SK-N-SH (cell line): ENCODE measurements at regions not wholly inside any gene's neighbourhood (a gene's known extent, or its start where the extent isn't known, plus 50 kb on each side); places are given as distances from the start of the nearest gene placed in this dataset.

Experiments used
- CTCF ChIA-PET: fragments of 300-600, 350-600 bp; formaldehyde crosslinking; extraction: SDS; loops from one replicate; lab custom pipeline; 2021; lab: Yijun Ruan, JAX
- POLR2A ChIA-PET: fragments of 350-600 bp; sonication (Branson Sonifier 250); formaldehyde crosslinking; extraction: SDS; loops from one replicate; lab custom pipeline; 2020; ENCODE audit warnings: antibody characterized with exemption, inconsistent platforms; lab: Yijun Ruan, JAX
- DNase-seq: peaks from one replicate; pipeline ENCODE4 v3.0.0; 2012
- H2AFZ ChIP-seq: fragments of 200-600 bp; sonication (generic); 2 replicates; pipeline ENCODE4 v1.8.1; 2016; ENCODE audit warnings: antibody characterized with exemption, mild to moderate bottlenecking, low read depth
- H3F3A ChIP-seq: fragments of 200-600 bp; sonication (generic); replicated peaks from 2 replicates; pipeline ENCODE3; 2016; ENCODE audit warnings: antibody characterized with exemption, mild to moderate bottlenecking; ENCODE audit not compliant: insufficient read depth
- H3K27ac ChIP-seq, 2 experiments: fragments of 200-500 bp in 1 of 2; fragments of 200-600 bp in 1 of 2; sonication (Bioruptor generic) in 1 of 2; sonication (generic), shearing (Covaris generic) in 1 of 2; 2 replicates each; pipeline versions ENCODE4 v1.5.1 to v1.6.1; 2014 to 2016; ENCODE audit warnings: low read depth in 2 of 2, inconsistent platforms in 1 of 2, low read length in 1 of 2, mild to moderate bottlenecking in 1 of 2, mixed read lengths in 1 of 2
- H3K27me3 ChIP-seq: fragments of 200-600 bp; sonication (generic), shearing (Covaris generic); 2 replicates; pipeline ENCODE4 v1.6.1; 2016; ENCODE audit warnings: mixed run types; ENCODE audit not compliant: insufficient read depth
- H3K36me3 ChIP-seq, 2 experiments: fragments of 200-500 bp in 1 of 2; fragments of 200-600 bp in 1 of 2; sonication (Bioruptor generic) in 1 of 2; sonication (generic) in 1 of 2; replicated peaks in 1 of 2; 2 replicates each; pipeline versions ENCODE3 to v1.5.1; 2014 to 2016; ENCODE audit warnings: low read length in 1 of 2, mild to moderate bottlenecking in 1 of 2; ENCODE audit not compliant: insufficient read depth in 2 of 2, control insufficient read depth in 1 of 2
- H3K4me1 ChIP-seq, 2 experiments: fragments of 200-500 bp in 1 of 2; fragments of 200-600 bp in 1 of 2; sonication (Bioruptor generic) in 1 of 2; sonication (generic), shearing (Covaris generic) in 1 of 2; 2 replicates each; pipeline versions ENCODE4 v1.5.1 to v1.6.1; 2014 to 2016; ENCODE audit warnings: low read depth in 1 of 2, low read length in 1 of 2, mixed run types in 1 of 2; ENCODE audit not compliant: insufficient read depth in 2 of 2, control insufficient read depth in 1 of 2
- H3K4me2 ChIP-seq: fragments of 200-600 bp; sonication (generic), shearing (Covaris generic); 2 replicates; pipeline ENCODE4 v1.6.1; 2017; ENCODE audit warnings: mixed run types
- H3K4me3 ChIP-seq, 2 experiments: fragments of 200-500 bp in 1 of 2; fragments of 200-600 bp in 1 of 2; sonication (Bioruptor generic) in 1 of 2; sonication (generic), shearing (Covaris generic) in 1 of 2; 2 replicates each; pipeline versions ENCODE4 v1.5.1 to v1.8.1; 2014 to 2016; ENCODE audit warnings: low read depth in 2 of 2, inconsistent platforms in 1 of 2, low read length in 1 of 2, mild to moderate bottlenecking in 1 of 2, mixed read lengths in 1 of 2, moderate library complexity in 1 of 2
- H3K79me2 ChIP-seq: fragments of 200-600 bp; sonication (generic); 2 replicates; pipeline ENCODE4 v1.8.1; 2017; ENCODE audit warnings: mild to moderate bottlenecking; ENCODE audit not compliant: insufficient read depth
- H3K9ac ChIP-seq: fragments of 200-600 bp; sonication (generic); 2 replicates; pipeline ENCODE4 v1.6.1; 2017; ENCODE audit warnings: mixed run types
- H3K9me2 ChIP-seq: fragments of 200-600 bp; sonication (generic); 2 replicates; pipeline ENCODE4 v1.6.1; 2017; ENCODE audit warnings: mixed run types
- H3K9me3 ChIP-seq: fragments of 200-600 bp; sonication (generic); 2 replicates; pipeline ENCODE4 v1.6.1; 2017; ENCODE audit warnings: mixed run types, mild to moderate bottlenecking, moderate library complexity
- H4K20me1 ChIP-seq: fragments of 200-600 bp; sonication (generic); 2 replicates; pipeline ENCODE4 v1.6.1; 2017; ENCODE audit warnings: mild to moderate bottlenecking, mixed run types; ENCODE audit not compliant: insufficient read depth
- EP300 ChIP-seq, 2 experiments: IDR thresholded peaks; 2 replicates each; pipeline versions ENCODE4 v1.4.0 to v1.6.1; 2012; ENCODE audit warnings: borderline replicate concordance in 1 of 2, low read depth in 1 of 2, low read length in 1 of 2
- FOSL2 ChIP-seq: IDR thresholded peaks from 2 replicates; pipeline ENCODE4 v1.4.0; 2012; ENCODE audit warnings: low read depth, mild to moderate bottlenecking, moderate library complexity, borderline replicate concordance
- FOXM1 ChIP-seq: IDR thresholded peaks from 2 replicates; pipeline ENCODE4 v1.4.0; 2012; ENCODE audit warnings: low read depth, mild to moderate bottlenecking
- GATA2 ChIP-seq: sonication (generic); formaldehyde crosslinking; IDR thresholded peaks from 2 replicates; pipeline ENCODE4 v1.5.0; 2020; ENCODE audit warnings: mild to moderate bottlenecking, missing genetic modification reagents
- MEF2A ChIP-seq: IDR thresholded peaks from 2 replicates; pipeline ENCODE4 v1.4.0; 2012; ENCODE audit warnings: low read depth, borderline replicate concordance
- MXI1 ChIP-seq: IDR thresholded peaks from 2 replicates; pipeline ENCODE4 v1.6.1; 2012; ENCODE audit warnings: mild to moderate bottlenecking, low read depth, low read length, improper control_type of control experiment
- NRF1 ChIP-seq: IDR thresholded peaks from 2 replicates; pipeline ENCODE4 v1.6.1; 2012; ENCODE audit warnings: low read depth, mild to moderate bottlenecking, low read length
- RAD21 ChIP-seq: IDR thresholded peaks from 2 replicates; pipeline ENCODE4 v1.6.1; 2012; ENCODE audit warnings: mild to moderate bottlenecking, low read length
- RCOR1 ChIP-seq: fragments of 150-350 bp; IDR thresholded peaks from 2 replicates; pipeline ENCODE4 v1.6.1; 2017; ENCODE audit warnings: antibody characterized with exemption, low read length
- SIN3A ChIP-seq: IDR thresholded peaks from 2 replicates; pipeline ENCODE4 v1.6.1; 2012; ENCODE audit warnings: low read depth, mild to moderate bottlenecking, low read length, moderate library complexity, borderline replicate concordance
- TAF1 ChIP-seq: IDR thresholded peaks from 2 replicates; pipeline ENCODE4 v1.6.1; 2012; ENCODE audit warnings: low read depth, mild to moderate bottlenecking, low read length, moderate library complexity, borderline replicate concordance
- TEAD4 ChIP-seq: IDR thresholded peaks from 2 replicates; pipeline ENCODE4 v1.4.0; 2012; ENCODE audit warnings: mild to moderate bottlenecking, borderline replicate concordance; ENCODE audit not compliant: insufficient read depth
- WGBS: methylation state at CpG from one replicate; pipeline ENCODE4 v1.1.6; 2017; ENCODE audit warnings: low lambda C conversion rate; 5-methylcytosine and 5-hydroxymethylcytosine counted together
- TF ChIP-seq, protein P1 (sequence below): fragments of 200-600 bp; sonication (generic); IDR thresholded peaks from 2 replicates; pipeline ENCODE4 v1.6.1; 2017; ENCODE audit warnings: antibody characterized with exemption, mild to moderate bottlenecking, moderate library complexity
- TF ChIP-seq, protein P2 (sequence below): IDR thresholded peaks from 2 replicates; pipeline ENCODE4 v1.4.0; 2012; ENCODE audit warnings: low read depth, borderline replicate concordance
- TF ChIP-seq, protein P3 (sequence below): fragments of 150-350 bp; IDR thresholded peaks from 2 replicates; pipeline ENCODE4 v1.6.1; 2016; ENCODE audit warnings: mild to moderate bottlenecking, low read depth, low read length

DNA sequence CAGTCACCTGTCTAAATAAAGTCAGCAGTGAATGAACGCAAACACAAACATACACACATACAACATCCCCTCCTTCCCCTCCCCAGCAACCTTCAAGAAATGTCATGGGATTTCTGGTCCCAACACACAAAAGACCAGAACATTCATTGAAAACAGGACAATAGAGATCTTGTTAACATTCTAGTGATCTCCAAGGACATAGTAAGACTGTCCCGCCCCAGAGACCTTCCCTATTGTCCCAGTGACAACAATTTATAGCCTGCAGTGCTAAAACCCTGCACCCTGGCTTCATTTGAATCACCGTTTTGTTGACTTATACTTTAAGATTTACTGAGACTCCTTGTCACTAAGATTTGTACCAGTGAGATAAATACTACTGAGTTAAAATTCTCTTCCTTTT is 143.9 kb upstream of the NOX3 start (continued):
- TF ChIP-seq, protein P1, sequence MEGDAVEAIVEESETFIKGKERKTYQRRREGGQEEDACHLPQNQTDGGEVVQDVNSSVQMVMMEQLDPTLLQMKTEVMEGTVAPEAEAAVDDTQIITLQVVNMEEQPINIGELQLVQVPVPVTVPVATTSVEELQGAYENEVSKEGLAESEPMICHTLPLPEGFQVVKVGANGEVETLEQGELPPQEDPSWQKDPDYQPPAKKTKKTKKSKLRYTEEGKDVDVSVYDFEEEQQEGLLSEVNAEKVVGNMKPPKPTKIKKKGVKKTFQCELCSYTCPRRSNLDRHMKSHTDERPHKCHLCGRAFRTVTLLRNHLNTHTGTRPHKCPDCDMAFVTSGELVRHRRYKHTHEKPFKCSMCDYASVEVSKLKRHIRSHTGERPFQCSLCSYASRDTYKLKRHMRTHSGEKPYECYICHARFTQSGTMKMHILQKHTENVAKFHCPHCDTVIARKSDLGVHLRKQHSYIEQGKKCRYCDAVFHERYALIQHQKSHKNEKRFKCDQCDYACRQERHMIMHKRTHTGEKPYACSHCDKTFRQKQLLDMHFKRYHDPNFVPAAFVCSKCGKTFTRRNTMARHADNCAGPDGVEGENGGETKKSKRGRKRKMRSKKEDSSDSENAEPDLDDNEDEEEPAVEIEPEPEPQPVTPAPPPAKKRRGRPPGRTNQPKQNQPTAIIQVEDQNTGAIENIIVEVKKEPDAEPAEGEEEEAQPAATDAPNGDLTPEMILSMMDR: no peak
- TF ChIP-seq MXI1: no peak
- TF ChIP-seq, protein P2, sequence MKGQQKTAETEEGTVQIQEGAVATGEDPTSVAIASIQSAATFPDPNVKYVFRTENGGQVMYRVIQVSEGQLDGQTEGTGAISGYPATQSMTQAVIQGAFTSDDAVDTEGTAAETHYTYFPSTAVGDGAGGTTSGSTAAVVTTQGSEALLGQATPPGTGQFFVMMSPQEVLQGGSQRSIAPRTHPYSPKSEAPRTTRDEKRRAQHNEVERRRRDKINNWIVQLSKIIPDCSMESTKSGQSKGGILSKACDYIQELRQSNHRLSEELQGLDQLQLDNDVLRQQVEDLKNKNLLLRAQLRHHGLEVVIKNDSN: no peak
- TF ChIP-seq MEF2A: no peak
- TF ChIP-seq TEAD4: no peak
- no peak for TF ChIP-seq RAD21
- no peak for TF ChIP-seq EP300 (IDR thresholded peaks at IDR 0.05; ENCODE audit: borderline replicate concordance in 1 of 2, low read depth in 1 of 2, low read length in 1 of 2)

DNA sequence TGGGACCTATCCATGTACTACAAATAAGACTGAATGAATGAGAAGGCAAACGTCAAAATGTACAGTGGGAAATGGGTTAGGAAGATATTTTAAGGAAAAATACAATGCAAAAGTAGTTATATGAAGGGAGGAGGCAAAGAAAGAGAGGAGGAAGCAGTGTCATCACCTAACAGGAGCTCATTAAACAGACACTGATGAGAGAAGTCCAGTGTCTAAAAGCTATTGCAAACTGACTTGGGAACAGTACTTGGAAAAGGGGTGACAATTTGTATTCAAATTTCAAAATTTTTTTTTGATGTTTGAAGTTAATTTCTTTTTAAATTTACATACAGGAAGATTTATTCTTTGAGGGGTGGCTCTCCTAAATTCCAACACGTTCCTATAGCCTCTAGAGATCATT is 143.5 kb upstream of the NOX3 start:
- H3K4me3 ChIP-seq: no peak overlapping the region
- H4K20me1 ChIP-seq: no peaks in the 10 kb centered on the region
- no peak overlapping the region for H3K27ac ChIP-seq
- no peaks in the 10 kb centered on the region for H3K9me3 ChIP-seq
- no peaks in the 10 kb centered on the region for H3K9me2 ChIP-seq
- DNase-seq: no peak
- H3K4me1 ChIP-seq: no peaks in the 10 kb centered on the region
- no peak for TF ChIP-seq SIN3A
- no peak for TF ChIP-seq MEF2A
- TF ChIP-seq FOSL2: no peak
- TF ChIP-seq GATA2 (CRISPR knock-in tag): no peak
- TF ChIP-seq FOXM1: no peak
- TF ChIP-seq RCOR1: no peak
- TF ChIP-seq, protein P3, sequence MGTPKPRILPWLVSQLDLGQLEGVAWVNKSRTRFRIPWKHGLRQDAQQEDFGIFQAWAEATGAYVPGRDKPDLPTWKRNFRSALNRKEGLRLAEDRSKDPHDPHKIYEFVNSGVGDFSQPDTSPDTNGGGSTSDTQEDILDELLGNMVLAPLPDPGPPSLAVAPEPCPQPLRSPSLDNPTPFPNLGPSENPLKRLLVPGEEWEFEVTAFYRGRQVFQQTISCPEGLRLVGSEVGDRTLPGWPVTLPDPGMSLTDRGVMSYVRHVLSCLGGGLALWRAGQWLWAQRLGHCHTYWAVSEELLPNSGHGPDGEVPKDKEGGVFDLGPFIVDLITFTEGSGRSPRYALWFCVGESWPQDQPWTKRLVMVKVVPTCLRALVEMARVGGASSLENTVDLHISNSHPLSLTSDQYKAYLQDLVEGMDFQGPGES: no peak
- H3K9ac ChIP-seq: no peak overlapping the region
- ChIA-PET CTCF (no interaction called here), POLR2A (no interaction called here)
- no peak overlapping the region for H3K4me2 ChIP-seq
- H3K27me3 ChIP-seq: no peaks in the 10 kb centered on the region
- H3K79me2 ChIP-seq: no peaks in the 10 kb centered on the region
- H3K36me3 ChIP-seq: no peaks in the 10 kb centered on the region
- 61% methylated on average over 2 of the region's 2 CpGs for WGBS
- H3F3A ChIP-seq: no peaks in the 10 kb centered on the region
- no peak overlapping the region for H2AFZ ChIP-seq

DNA sequence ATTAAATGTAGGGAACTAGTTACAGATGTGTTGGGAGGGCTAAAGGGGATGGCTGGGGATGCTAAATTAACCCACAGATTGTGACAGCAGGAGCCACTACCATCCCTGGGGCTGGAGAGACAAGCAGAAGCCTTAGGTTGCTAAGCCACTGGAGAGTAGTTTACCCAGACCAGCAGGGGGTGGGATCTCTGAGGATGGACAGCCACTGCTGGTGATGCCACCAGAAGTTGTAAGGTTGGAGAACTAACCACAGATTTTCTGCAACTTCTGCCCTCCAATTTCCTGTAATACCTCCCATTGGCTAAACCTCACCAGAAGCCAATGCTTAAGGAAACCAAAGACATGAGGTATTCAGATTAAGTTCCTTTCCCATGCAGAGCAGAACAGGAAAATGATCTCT is 139.6 kb upstream of the NOX3 start:
- Histone ChIP-seq H2AFZ (no peak overlapping the region), H3K27ac (no peak overlapping the region), H3K9me3 (no peaks in the 10 kb centered on the region), H3K9ac (no peak overlapping the region), H4K20me1 (no peaks in the 10 kb centered on the region), H3K36me3 (no peaks in the 10 kb centered on the region), H3F3A (no peaks in the 10 kb centered on the region), H3K9me2 (no peaks in the 10 kb centered on the region), H3K4me2 (no peak overlapping the region), H3K4me3 (no peak overlapping the region), H3K4me1 (no peaks in the 10 kb centered on the region), H3K79me2 (no peaks in the 10 kb centered on the region), H3K27me3 (no peaks in the 10 kb centered on the region)
- no peak for DNase-seq
- ChIA-PET CTCF (no interaction called here), POLR2A (no interaction called here)
- no peak for TF ChIP-seq TAF1
- no peak for TF ChIP-seq NRF1
- no peak for TF ChIP-seq GATA2 (CRISPR knock-in tag)
- TF ChIP-seq, protein P3: no peak
